ENCODE measurements at regions not wholly inside any gene's neighbourhood (a gene's known extent, or its start where the extent isn't known, plus 50 kb on each side); places are given as distances from the start of the nearest gene placed in this dataset.

DNA sequence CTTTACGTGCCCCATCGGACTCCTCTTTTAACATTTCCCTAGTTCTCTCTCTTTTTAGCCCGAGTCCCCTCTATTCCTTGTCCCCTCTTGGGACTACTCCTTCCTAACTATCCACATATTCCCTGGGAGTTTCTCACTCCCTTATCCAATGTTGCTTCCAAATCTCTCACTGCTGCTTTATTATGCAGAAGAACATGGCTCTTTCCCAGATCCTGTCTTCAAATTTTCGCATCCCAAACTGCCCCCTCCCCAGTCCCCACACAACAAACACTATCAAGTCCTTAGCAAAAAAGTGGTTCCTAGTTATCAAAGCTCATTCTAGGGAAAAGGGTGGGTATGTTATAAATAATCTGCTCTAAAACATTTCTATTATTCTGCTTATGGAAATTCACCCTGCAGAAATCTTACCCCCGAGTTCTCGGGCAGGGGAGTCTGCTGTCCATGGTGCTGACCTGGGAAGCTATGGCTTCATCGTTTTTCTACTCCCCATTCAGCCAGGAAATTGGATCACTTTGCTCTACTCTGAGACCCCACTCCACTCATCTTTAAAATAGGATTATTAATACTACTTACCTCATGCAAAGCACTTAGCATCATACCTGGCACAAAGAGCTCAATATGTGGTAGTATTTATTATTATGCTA lies 393.5 kb downstream of the BUD13 start:
- no peaks in the 10 kb centered on the region for H3K36me3 ChIP-seq (ENCODE audit: low read depth)

DNA sequence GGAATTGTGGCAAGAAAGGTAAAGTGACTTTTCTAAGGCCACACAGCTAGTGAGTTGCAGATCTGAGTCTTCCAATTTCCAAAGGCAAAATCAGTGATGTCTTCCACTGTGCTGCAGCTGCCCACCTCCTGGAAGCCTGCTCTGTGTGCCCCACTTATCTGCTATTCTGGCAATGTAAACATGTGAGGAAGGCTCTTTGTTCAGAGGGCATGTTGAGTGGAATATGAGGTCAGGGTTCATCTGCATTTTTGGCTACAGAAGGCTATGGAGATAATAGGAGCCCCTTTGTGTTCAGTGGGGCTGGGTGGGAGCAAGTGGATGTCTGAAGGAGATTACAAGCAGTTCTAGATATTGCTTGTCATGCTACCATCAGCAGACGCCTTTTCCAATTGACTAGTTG lies 396.2 kb downstream of the BUD13 start:
- in situ Hi-C loops (cut with MboI): no loop called here
- no peaks in the 10 kb centered on the region for H3K4me1 ChIP-seq (ENCODE audit: insufficient read depth)
- 0 to 13% methylated on average over 1 of the region's 1 CpG for WGBS, 2 experiments (ENCODE audit: low coverage in 1 of 2, low lambda C conversion rate in 2 of 2, missing lambda C conversion rate in 2 of 2)
- no peak overlapping the region for H3K27ac ChIP-seq
- H3K36me3 ChIP-seq (ENCODE audit: low read depth): no peaks in the 10 kb centered on the region
- no peaks in the 10 kb centered on the region for H3F3A ChIP-seq (ENCODE audit: insufficient read depth)
- no peak for DNase-seq
- no peaks in the 10 kb centered on the region for H4K20me1 ChIP-seq (ENCODE audit: insufficient read depth)
- H3K4me3 ChIP-seq: no peak overlapping the region
- no peak overlapping the region for H2AFZ ChIP-seq
- no peak overlapping the region for H3K4me2 ChIP-seq (ENCODE audit: unreplicated experiment)
- TF ChIP-seq EZH2 (IDR thresholded peaks at IDR 0.05; ENCODE audit: insufficient read depth, poor library complexity, severe bottlenecking): no peak
- TF ChIP-seq EZH2phosphoT487 (IDR thresholded peaks at IDR 0.05; ENCODE audit: insufficient read depth, low read depth): no peak
- no peaks in the 10 kb centered on the region; the same call in 1 of the 2 replicates for H3K9me2 ChIP-seq (ENCODE audit: insufficient read depth)
- H3K9ac ChIP-seq: no peak overlapping the region
- no peaks in the 10 kb centered on the region for H3K9me3 ChIP-seq (ENCODE audit: low read depth)
- H3K79me2 ChIP-seq (ENCODE audit: insufficient read depth): no peaks in the 10 kb centered on the region
- no peaks in the 10 kb centered on the region for H3K27me3 ChIP-seq (replicated peaks; ENCODE audit: insufficient read depth)

More for the DNA sequence above, 393.5 kb downstream of the BUD13 start:
- TF ChIP-seq EZH2 (IDR thresholded peaks at IDR 0.05; ENCODE audit: insufficient read depth, poor library complexity, severe bottlenecking) (no peak), EZH2phosphoT487 (IDR thresholded peaks at IDR 0.05; ENCODE audit: insufficient read depth, low read depth) (no peak)
- 5 to 8% methylated on average over 7 of the region's 7 CpGs for WGBS, 2 experiments (ENCODE audit: low coverage in 1 of 2, low lambda C conversion rate in 2 of 2, missing lambda C conversion rate in 2 of 2)
- peak; percentile 47 for DNase-seq
- no peaks in the 10 kb centered on the region; the same call in 1 of the 2 replicates for H3K9me2 ChIP-seq (ENCODE audit: insufficient read depth)
- in situ Hi-C loops (cut with MboI): no loop called here
- H2AFZ ChIP-seq: no peak overlapping the region
- H3F3A ChIP-seq (ENCODE audit: insufficient read depth): no peaks in the 10 kb centered on the region
- H3K27me3 ChIP-seq (replicated peaks; ENCODE audit: insufficient read depth): no peaks in the 10 kb centered on the region
- H3K9me3 ChIP-seq (ENCODE audit: low read depth): no peaks in the 10 kb centered on the region
- H3K4me3 ChIP-seq: no peak overlapping the region
- no peaks in the 10 kb centered on the region for H4K20me1 ChIP-seq (ENCODE audit: insufficient read depth)
- H3K4me2 ChIP-seq (ENCODE audit: unreplicated experiment): no peak overlapping the region
- H3K79me2 ChIP-seq (ENCODE audit: insufficient read depth): no peaks in the 10 kb centered on the region
- no peaks in the 10 kb centered on the region for H3K4me1 ChIP-seq (ENCODE audit: insufficient read depth)
- H3K27ac ChIP-seq: no peak overlapping the region
- no peak overlapping the region for H3K9ac ChIP-seq

DNA sequence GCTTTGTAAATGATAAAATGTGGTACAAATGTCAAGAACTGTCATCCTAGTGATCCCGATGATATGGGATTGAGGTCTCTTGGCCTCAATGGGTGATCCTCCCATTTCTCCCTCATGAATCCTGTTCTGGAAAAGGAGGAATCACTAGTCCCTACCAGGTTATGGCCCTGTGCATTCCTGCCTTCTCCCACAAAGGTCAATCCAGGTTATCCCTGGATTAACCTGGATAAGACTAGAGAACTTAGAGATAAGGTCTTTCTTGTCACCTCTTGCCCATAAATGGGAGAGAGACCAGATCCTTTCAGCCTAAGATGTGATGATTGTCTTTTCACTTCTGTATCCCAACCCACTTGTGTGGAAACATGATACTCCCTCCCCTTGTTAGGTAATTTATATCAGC lies 396.7 kb downstream of the BUD13 start:
- Histone ChIP-seq H3K27me3 (replicated peaks; ENCODE audit: insufficient read depth) (no peaks in the 10 kb centered on the region), H3K4me1 (ENCODE audit: insufficient read depth) (no peaks in the 10 kb centered on the region)

DNA sequence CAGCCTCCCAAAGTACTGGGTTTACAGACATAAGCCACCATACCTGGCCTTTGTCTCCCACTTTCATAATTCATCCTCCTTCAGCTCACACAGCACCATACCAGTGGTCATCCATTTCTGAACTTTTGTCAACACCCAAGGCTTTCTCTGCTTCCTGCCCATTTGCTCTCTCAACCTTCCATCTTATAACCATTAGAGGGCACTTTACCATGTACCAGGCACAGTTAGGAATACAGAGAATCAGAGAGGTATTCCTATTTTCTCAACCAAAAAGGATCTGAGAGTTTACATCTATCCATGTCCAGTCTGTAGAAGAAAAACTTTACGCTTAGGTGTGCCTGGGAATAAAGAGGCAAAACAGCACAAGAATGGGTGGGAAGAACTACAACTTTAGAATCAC lies 397.6 kb downstream of the BUD13 start:
- 38 to 39% methylated on average over 1 of the region's 1 CpG for WGBS, 2 experiments (ENCODE audit: low coverage in 1 of 2, low lambda C conversion rate in 2 of 2, missing lambda C conversion rate in 2 of 2)

More for the DNA sequence above, 396.7 kb downstream of the BUD13 start:
- Histone ChIP-seq H3F3A (ENCODE audit: insufficient read depth) (no peaks in the 10 kb centered on the region), H3K79me2 (ENCODE audit: insufficient read depth) (no peaks in the 10 kb centered on the region), H2AFZ (no peak overlapping the region), H3K9me3 (ENCODE audit: low read depth) (no peaks in the 10 kb centered on the region), H4K20me1 (ENCODE audit: insufficient read depth) (no peaks in the 10 kb centered on the region), H3K9me2 (ENCODE audit: insufficient read depth) (no peaks in the 10 kb centered on the region; the same call in 1 of the 2 replicates), H3K9ac (no peak overlapping the region), H3K36me3 (ENCODE audit: low read depth) (no peaks in the 10 kb centered on the region), H3K27ac (no peak overlapping the region), H3K4me3 (no peak overlapping the region), H3K4me2 (ENCODE audit: unreplicated experiment) (no peak overlapping the region)
- in situ Hi-C loops (cut with MboI): no loop called here
- no peak for TF ChIP-seq EZH2phosphoT487 (IDR thresholded peaks at IDR 0.05; ENCODE audit: insufficient read depth, low read depth)
- TF ChIP-seq EZH2 (IDR thresholded peaks at IDR 0.05; ENCODE audit: insufficient read depth, poor library complexity, severe bottlenecking): no peak
- 58 to 67% methylated on average over 1 of the region's 1 CpG for WGBS, 2 experiments (ENCODE audit: low coverage in 1 of 2, low lambda C conversion rate in 2 of 2, missing lambda C conversion rate in 2 of 2)
- no peak for DNase-seq

More for the DNA sequence above, 397.6 kb downstream of the BUD13 start:
- Histone ChIP-seq H3F3A (ENCODE audit: insufficient read depth) (no peaks in the 10 kb centered on the region), H3K27ac (no peak overlapping the region), H3K79me2 (ENCODE audit: insufficient read depth) (no peaks in the 10 kb centered on the region), H3K4me3 (no peak overlapping the region), H3K27me3 (replicated peaks; ENCODE audit: insufficient read depth) (no peaks in the 10 kb centered on the region), H3K9ac (no peak overlapping the region), H2AFZ (no peak overlapping the region), H3K36me3 (ENCODE audit: low read depth) (no peaks in the 10 kb centered on the region), H3K9me3 (ENCODE audit: low read depth) (no peaks in the 10 kb centered on the region), H4K20me1 (ENCODE audit: insufficient read depth) (no peaks in the 10 kb centered on the region), H3K4me1 (ENCODE audit: insufficient read depth) (no peaks in the 10 kb centered on the region), H3K9me2 (ENCODE audit: insufficient read depth) (no peaks in the 10 kb centered on the region; the same call in 1 of the 2 replicates), H3K4me2 (ENCODE audit: unreplicated experiment) (no peak overlapping the region)
- in situ Hi-C loops (cut with MboI): no loop called here
- DNase-seq: no peak
- TF ChIP-seq EZH2phosphoT487 (IDR thresholded peaks at IDR 0.05; ENCODE audit: insufficient read depth, low read depth) (no peak), EZH2 (IDR thresholded peaks at IDR 0.05; ENCODE audit: insufficient read depth, poor library complexity, severe bottlenecking) (no peak)

Measured in GM23248 (cell line).